HG03442 (cell line): ENCODE measurements at regions not wholly inside any gene's neighbourhood (a gene's known extent, or its start where the extent isn't known, plus 50 kb on each side); places are given as distances from the start of the nearest gene placed in this dataset.
A peak's percentile ranks its signal among the peaks of the same experiment; 100 is the strongest.
"Not testable (repeated sequence)": the region's sequence is repeated elsewhere in the genome, so short reads cannot be mapped to it uniquely, and the experiment has no call there.

Source experiments
- ATAC-seq: cut with Tn5 transposase; IDR thresholded peaks from one replicate; pipeline ENCODE4 v1.9.1; 2021; ENCODE audit warnings: mild to moderate bottlenecking, moderate library complexity; ENCODE audit not compliant: unreplicated experiment

DNA sequence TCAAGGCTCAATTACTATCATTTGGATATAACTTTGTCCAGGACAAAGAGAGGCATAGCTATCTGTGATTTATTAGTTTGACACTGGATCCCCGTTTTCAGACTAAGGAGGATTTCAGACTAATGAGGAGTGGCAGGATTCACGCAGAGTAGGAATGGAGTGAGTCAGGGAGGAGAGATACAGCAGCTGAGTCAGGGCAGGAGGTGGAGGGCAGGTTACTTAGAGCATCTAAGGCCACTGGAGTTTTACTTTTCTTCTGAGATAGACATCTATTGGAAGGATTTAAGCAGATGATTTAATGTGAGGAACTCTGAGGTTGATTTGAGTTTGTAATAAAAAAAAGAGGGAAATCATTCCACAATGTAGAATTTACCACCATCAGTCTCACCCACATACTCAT is 110.6 kb downstream of the RPIA start:
- not testable (repeated sequence) for ATAC-seq

DNA sequence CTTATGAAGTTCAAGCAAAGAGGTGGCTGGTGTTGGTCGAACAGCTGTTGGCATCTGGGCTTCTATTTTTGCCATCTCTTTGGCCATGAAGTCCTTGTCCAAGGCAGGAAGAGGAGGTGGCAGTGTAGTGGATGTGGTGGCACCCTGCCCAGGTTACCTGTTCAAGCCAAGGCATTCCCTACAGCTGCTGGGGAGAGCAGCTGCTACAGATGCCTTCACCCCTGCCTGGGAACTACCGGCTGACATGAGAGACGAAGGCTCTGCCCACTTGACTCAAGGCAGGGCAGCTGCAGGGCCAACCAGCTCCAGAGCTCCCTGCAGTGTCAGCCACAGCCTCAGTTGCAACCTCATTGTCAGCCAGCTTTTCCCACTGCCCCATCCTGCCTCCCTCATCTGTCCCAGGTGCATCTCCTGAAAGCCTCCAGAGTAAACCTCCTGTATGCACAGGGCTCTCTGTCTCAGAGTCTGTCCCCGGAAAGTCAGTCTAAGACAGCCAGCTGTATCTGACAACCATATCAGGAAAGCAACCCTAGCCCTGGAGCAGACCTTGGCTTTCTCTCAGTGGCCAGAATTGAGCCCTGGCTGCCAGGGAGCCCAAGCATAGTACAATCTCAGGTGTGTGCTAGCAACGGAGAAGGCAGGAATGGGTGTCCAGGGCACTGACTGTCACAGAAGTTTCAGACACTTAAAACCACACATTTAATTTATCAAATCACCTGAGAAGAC is 115.9 kb downstream of the RPIA start:
- ATAC-seq, result no peak

DNA sequence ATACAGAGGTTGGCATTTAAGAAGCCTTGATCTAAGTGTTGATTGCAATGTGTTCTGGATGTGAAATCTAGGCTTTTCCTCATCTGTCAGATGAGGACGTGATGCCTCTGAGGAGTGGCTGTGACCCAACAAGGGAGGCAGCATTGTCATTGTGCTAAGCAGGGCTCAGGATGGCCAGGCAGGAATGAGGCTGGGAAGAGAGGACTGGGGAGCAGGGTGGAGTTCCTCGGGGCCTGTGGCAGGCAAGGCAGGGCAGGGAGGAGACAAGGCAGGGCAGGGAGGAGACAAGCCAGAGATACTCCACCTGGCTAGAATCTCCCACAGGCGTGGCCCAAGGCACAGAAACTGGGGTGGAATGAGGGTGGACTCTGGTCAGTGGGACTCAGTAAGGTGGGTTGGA is 116.6 kb downstream of the RPIA start:
- ATAC-seq, result no peak

DNA sequence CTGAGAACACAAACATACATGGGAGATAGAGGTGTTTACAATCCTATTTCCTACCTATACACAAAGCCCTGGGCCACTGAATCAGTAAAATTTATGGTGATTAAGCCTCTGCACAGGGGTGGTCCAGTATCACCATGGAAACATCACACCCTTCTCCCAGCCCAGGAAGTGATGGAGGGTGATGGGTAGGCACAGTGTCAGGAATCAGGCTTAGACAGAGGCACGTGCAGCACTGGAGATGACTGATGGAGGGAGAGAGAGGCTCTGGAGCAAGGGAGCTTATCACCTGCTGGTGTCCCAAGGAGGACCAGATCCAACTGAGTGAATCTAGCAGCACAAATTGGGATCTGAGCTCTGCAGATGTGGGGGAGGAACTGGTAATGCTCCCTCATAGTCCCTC is 117.2 kb downstream of the RPIA start:
- ATAC-seq, result no peak

DNA sequence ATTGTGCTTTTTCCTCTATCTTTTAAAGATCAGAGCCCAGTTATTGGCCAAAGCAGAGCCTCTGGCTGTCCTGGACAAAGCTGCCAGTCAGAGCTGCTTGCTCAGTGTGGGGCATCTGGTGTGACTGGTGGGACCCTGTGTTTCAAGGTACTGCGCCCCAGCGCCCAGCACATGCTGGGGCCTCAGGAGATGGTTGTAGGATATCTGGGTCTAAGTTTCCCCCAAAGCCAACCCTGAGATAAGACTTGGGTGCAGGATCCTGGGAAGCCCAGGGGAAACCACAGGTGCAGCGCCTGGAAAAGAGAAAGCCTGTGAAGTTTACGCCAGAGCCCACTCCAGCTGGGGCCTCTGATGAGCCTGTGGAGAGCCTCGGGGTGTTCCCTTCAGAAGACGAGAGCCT is 117.7 kb downstream of the RPIA start:
- ATAC-seq, result no peak

DNA sequence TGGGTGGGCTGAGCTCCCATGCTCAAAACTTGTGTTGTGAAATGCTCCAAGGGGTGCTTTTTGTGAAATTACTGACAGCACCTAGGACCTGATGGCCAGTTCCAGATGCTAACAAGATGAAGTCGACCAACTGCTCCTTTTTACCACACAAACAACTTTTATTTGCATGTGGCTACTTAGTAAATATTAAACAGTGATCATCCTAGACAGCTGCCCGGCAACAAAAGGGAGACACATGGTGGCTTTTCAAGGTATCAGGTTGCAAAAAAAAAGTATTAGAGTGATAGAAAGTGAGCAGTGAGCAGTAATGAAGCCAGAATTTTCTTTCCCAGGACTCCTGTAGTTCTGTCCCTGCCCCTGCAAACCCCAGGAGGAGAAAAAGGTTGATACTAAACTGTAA is 118.5 kb downstream of the RPIA start:
- no peak for ATAC-seq

DNA sequence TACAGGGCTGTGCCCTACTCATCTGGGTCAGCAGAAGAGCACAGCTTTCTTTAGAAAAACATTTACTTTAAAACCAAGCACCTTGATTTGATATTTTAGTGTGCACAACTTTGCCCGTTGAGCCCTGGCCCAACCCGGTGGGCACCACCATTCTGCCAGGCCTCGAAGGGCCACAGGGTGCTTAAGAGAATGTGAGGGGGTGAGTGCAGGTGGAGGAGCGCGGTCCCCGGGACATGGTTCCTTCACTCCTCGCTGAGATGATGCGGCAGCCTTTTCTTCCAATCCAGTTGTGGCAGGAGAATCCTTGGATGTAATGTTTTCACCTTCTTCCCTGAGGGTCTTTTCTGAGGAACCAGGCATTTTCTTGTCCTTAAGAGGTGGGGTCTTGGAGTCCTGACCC is 119.0 kb downstream of the RPIA start:
- ATAC-seq, result no peak

DNA sequence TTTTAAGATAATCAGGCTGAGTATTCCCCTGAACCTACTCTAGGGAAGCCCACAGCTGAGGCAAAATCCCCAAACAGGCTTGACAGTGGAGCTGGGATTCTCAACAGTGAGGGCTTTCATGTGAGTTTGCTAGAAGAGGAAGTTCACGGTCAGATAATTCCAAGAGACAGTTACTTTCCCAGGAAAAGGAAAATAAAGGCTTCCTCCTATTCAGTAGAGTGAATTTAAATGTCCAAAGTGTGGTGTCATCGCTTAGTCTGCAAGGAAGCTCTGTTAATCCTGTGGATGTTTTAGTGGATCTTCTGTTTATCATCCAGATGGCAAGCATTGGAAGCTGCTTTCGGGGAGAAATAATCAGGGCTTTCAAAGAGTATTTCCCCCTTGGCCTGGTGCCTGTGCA is 119.8 kb downstream of the RPIA start:
- ATAC-seq, result no peak

DNA sequence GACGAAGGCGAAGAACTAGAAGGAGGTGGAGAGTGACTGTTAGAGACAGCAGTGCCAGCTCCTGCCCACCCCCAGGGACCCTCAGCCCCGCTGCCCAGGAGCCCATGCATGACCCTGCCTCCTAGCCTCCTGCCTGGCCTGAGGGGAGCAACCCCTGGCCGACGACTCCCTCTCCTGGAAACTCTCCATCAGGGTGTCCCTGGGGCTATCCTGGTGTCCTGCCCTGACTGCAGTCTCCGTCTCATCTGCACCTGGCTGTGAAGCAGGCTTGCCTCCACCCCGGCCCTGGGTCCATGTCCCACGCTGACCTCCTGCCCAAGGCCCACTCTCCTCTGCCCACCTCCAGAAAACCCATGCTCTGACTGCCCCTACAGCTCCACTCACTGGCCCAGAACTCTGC is 120.2 kb downstream of the RPIA start:
- ATAC-seq, result no peak

DNA sequence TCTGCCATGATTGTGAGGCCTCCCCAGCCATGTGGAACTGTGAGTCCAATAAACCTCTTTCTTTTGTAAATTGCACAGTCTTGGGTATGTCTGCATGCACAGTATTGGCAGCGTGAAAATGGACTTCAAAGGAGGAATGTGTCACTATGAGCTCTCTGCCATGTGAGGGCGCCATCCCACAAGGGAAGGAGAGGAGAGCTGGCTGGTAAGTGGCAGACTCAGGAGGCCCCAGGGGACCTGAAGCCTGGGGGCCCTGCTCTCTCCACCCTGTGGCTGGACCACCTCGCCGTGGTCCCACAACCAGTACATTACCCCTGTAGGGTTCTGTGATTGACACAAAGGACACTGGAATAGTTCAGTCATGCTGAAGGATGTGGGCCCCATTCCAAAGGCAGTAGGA is 122.1 kb downstream of the RPIA start:
- no peak for ATAC-seq

DNA sequence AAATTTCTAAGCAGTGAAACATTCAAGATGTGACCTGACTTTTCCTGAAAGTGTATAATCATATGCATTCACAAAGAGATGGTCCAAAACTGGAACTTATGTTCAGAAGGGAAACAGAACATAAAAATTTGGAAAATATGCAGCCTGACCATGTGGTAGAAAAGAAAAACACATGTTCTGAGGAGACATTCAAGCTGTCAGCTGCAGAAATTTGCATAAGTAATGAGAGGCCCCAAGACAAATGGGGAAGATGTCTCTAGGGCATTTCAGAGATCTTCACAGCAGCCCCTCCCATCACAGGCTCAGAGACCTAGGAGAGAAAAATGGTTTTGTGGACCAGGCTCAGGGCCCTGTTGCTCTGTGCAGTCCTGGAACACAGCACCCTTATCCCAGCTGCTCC is 123.8 kb downstream of the RPIA start:
- ATAC-seq, result no peak

DNA sequence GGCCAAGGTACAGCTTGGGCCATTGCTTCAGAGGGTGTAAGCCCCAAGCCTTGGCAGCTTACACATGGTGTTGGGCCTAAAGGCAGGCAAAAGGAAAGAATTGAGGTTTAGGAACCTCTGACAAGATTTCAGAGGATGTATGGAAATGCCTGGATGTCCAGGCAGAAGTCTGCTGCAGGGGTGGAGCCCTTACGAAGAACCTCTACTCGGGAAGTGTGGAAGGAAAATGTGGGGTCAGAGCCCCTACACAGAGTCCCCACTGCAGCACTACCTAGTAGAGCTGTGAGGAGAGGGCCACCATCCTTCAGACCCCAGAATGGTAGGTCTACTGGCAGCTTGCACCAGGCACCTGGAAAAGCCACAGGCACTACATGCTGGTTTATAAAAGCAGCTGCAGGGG is 124.2 kb downstream of the RPIA start:
- ATAC-seq, result no peak

DNA sequence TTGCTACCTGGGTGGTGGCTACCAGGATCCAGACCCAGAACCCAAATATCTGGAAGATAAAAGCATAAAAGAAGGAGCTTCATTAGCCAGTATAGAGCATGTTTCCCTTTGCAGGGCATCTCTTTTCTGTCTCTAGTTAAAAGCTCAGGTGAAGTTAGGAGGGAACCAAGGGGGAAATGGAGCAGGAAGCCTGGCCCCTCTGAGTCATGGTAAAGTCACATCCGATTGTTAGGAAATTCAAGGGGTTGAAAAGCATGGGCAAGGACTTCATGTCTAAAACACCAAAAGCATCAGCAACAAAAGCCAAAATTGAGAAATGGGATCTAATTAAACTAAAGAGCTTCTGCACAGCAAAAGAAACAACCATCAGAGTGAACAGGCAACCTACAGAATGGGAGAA is 126.9 kb downstream of the RPIA start:
- ATAC-seq, result no peak

DNA sequence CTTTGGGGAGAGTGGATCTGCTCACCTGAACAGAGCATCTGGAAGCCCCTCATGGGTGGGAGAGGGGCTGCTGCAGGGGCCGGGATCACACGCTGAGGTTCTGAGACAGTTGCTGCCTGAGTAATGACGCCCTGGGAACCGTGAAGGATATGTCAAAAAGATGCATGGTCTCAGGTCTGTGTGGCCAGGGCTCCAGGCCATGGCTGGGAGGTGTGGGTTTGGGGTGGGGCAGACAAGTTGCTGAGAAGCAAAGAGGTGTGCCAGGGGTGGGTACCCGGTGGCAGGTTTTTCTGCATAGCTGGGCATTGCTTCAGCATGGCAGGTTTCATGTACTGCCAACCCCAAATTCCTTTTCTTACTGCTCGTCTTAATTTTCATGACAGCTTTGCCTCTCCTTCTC is 133.5 kb downstream of the RPIA start:
- no peak for ATAC-seq

DNA sequence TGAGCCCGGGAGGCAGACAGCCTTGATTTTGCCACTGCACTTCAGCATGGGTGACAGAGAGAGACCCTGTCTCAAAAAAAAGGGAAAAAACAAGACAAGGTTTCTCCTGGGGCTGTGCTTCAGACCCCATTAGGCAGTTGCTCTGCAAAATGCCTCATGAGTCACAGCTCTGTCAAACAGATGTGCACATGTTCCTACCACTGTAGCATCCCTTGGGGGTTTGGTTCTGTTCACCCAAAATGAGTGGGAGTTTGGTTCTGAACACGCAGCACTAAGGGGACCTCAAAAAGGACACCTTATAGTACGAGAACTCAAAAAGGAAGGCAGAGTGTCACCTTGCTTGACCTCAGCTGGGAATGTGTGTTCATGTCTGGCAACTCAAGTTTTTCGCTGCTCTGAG is 134.9 kb downstream of the RPIA start:
- no peak for ATAC-seq

DNA sequence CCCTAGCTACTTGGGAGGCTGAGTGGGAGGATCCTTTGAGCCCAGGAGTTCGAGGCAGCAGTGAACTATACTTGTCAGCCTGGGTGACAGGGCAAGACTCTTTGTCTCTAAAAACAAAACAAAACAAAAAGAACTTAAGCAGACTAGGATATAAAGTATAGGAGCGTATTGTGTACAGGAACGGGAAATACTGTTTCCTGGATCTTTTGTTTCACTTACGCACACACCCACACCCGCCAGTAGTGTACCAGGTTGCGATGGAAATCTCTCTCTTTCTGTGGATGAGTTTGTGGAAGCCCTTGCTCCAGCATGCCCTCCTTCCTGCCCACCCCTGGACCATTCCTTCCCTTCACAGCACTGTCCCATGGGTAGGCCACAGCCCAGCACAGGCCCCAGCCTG is 136.3 kb downstream of the RPIA start:
- ATAC-seq, result no peak

DNA sequence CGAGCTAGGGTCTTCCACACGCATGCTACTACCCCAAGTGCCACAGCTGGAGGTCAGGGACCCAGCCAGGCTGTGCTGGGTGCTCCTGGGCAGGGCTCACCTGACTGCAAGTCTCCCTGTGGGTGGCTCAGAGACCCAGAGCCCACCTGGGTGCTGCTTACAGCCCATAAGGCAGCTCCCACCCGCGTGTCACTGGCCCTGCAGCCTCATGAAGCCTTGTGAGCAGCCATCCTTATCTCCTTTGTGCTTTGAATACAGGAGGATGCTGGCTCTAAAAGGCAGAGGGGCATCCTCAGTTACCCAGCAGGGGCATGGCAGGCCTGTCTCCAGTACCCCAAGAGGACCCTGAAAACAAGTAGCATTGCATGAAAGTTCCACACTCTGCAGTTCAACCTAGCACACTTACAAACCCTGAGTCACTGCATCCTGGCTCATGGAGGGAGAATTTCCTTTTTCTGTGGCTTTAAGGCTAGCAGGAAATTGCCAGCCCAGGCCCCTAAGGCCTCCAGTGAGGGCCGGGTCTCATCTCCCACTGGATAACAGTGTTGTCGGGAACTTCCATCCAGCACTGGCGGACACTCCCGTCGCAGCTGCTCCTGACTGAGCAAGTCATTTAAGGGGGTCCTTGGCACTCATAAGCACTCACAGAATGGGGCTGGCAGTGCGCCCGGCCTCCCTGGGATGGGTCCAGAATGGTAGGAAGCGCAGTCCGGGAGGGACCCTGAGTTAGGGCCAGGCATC is 137.1 kb downstream of the RPIA start:
- ATAC-seq, result no peak

DNA sequence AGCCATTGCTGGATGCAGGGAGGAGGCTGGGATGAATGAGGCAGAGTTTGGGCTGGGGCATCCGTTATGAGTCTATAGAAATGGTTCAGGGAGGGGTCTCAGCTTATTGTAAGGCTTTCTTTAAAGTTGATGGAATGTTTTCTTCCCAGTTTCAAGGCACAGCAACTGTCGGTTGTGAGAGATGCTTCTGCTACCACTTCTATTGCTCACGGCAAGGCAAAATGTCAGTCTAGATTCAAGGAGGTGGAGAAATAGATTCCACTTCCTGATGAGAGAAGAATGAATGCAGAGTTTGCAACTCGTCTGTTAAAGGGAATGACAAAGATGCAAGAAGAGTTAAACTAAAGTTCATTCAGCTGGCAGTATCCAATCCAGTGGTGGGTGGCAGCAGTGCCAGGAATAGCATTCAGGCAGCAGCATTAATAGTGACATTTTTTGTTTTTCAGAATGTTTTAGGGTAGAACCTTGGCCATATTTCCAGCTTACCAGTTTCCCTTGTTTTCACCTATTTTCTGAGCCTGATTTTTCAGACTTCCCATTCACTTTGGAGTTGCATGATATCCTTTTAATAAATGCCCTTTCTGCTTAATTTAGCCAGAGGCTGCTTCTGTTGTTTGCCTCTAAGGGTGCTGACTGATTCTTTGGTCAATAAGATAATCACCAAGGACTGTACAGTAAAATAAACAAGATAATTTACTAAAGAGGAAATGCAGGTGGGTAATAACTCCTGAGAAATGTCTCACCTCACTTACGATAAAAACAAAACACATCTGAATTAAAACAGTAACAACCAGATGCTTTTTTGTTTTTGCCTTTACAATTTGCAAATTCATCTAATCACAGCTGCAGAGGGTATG is 138.4 kb downstream of the RPIA start:
- no peak for ATAC-seq

DNA sequence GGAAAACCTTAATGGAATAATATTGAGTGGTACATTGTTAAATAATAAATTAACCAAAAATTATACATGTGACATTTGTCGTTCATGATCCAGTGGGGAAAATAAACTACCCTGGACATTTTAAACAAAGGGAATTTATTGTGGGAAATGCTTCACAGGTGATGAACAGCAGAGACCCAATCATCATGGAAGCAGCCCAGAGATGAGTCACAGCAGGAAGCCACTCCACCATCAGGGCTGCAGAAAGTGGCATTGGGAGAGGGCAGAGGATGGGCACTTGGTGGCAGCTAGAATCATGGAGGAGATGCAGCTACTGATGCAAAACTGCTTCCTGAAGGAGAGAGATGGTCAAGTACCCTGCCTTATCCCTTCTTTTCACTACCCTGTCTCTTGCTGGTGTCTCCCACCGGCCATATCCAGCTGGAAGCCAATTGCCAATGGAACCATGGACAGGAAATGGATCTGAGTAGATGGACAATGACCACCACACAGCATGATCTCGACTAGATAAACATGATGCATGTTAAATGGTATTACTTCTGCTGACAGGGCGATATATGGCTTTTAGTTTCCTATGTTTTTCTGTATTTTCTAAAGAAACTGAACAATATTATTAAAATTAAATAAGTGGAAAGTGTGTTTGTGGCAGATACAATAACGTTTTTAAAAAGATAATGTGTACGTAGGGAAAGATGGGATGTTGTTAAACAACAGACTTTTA is 139.8 kb downstream of the RPIA start:
- no peak for ATAC-seq

DNA sequence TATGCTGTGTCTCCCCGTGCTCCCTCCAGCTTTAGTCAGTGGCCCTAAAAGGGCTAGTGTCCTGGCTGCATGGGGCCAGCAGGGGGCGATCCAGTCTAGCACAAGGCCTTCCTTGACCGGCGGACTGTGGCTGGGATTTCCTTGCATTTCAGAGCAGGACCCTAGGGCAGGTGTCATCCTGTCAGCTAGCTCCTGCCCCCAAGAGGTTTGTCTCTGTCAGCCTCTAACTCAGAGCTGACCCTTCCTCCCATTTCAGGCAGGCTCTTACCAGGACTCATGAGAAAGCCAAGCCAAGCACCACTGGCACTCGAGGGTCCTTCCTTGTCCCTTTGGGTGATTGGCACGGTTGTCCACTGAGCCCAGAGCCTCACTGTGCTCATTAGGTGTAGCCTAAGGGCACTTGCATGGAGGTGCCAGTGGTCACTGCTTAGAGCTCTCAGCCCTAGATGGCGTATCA is 140.3 kb downstream of the RPIA start:
- peak; percentile 75 for ATAC-seq
